ENCODE measurements at regions not wholly inside any gene's neighbourhood (a gene's known extent, or its start where the extent isn't known, plus 50 kb on each side); places are given as distances from the start of the nearest gene placed in this dataset.

DNA sequence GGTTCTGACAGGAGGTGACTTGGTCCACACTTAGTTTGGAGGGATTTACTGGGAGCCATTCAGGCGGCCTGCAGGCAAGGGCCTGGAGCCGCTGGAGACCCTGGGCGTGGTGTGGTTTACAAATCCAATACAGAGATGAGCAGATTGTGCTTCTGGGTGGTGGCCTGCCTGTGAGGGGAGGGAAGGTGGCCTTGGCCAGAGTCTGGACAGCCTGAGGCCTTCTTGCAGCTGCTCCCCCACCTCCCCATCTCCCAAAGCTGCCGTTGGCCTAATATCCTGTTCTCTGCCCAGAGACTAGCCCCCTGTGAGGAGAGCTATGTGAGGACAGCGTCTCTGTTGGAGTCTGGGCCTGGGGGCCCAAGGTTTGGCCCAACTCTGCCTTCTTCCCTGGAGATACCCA is 163.9 kb upstream of the MAMLD1 start:
- TF ChIP-seq POLR2A (IDR thresholded peaks at IDR 0.05), result no peak
- TF ChIP-seq, protein P1, sequence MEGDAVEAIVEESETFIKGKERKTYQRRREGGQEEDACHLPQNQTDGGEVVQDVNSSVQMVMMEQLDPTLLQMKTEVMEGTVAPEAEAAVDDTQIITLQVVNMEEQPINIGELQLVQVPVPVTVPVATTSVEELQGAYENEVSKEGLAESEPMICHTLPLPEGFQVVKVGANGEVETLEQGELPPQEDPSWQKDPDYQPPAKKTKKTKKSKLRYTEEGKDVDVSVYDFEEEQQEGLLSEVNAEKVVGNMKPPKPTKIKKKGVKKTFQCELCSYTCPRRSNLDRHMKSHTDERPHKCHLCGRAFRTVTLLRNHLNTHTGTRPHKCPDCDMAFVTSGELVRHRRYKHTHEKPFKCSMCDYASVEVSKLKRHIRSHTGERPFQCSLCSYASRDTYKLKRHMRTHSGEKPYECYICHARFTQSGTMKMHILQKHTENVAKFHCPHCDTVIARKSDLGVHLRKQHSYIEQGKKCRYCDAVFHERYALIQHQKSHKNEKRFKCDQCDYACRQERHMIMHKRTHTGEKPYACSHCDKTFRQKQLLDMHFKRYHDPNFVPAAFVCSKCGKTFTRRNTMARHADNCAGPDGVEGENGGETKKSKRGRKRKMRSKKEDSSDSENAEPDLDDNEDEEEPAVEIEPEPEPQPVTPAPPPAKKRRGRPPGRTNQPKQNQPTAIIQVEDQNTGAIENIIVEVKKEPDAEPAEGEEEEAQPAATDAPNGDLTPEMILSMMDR (IDR thresholded peaks at IDR 0.05), result no peak
